GM23248 (cell line): ENCODE measurements at regions not wholly inside any gene's neighbourhood (a gene's known extent, or its start where the extent isn't known, plus 50 kb on each side); places are given as distances from the start of the nearest gene placed in this dataset.

ENCODE experiments used
- DNase-seq: peaks from one replicate; pipeline ENCODE4 v3.0.0-alpha.2; 2015
- H2AFZ ChIP-seq: fragments of 200-600 bp; sonication (generic); 2 replicates; pipeline ENCODE4 v1.6.1; 2016; ENCODE audit warnings: antibody characterized with exemption
- H3F3A ChIP-seq: fragments of 200-600 bp; sonication (generic); 2 replicates; pipeline ENCODE4 v1.6.1; 2016; ENCODE audit warnings: mild to moderate bottlenecking, antibody characterized with exemption, mixed run types; ENCODE audit not compliant: insufficient read depth
- H3K27ac ChIP-seq: fragments of 200-600 bp; sonication (generic); 2 replicates; pipeline ENCODE4 v1.5.1; 2016; ENCODE audit warnings: mild to moderate bottlenecking
- H3K27me3 ChIP-seq: fragments of 200-600 bp; sonication (generic); replicated peaks from 2 replicates; pipeline ENCODE4 v1.6.1; 2016; ENCODE audit warnings: mild to moderate bottlenecking; ENCODE audit not compliant: insufficient read depth
- H3K36me3 ChIP-seq: fragments of 200-600 bp; sonication (generic); 2 replicates; pipeline ENCODE4 v1.6.1; 2016; ENCODE audit warnings: low read depth, mild to moderate bottlenecking
- H3K4me1 ChIP-seq: fragments of 200-600 bp; sonication (generic); 2 replicates; pipeline ENCODE4 v1.6.1; 2016; ENCODE audit warnings: mild to moderate bottlenecking; ENCODE audit not compliant: insufficient read depth
- H3K4me2 ChIP-seq: fragments of 200-600 bp; sonication (generic); one replicate; pipeline ENCODE4 v1.6.1; 2016; ENCODE audit warnings: mild to moderate bottlenecking; ENCODE audit not compliant: unreplicated experiment
- H3K4me3 ChIP-seq: fragments of 200-600 bp; sonication (generic); 2 replicates; pipeline ENCODE4 v1.5.1; 2016; ENCODE audit warnings: mild to moderate bottlenecking
- H3K79me2 ChIP-seq: fragments of 200-600 bp; sonication (generic); 2 replicates; pipeline ENCODE4 v1.6.1; 2016; ENCODE audit warnings: mild to moderate bottlenecking; ENCODE audit not compliant: insufficient read depth
- H3K9ac ChIP-seq: fragments of 200-600 bp; sonication (generic); 2 replicates; pipeline ENCODE4 v1.6.1; 2016; ENCODE audit warnings: mild to moderate bottlenecking
- H3K9me2 ChIP-seq: fragments of 200-600 bp; sonication (generic); 2 replicates; pipeline ENCODE4 v1.6.1; 2016; ENCODE audit warnings: mixed run types, mild to moderate bottlenecking, moderate library complexity; ENCODE audit not compliant: insufficient read depth
- H3K9me3 ChIP-seq: fragments of 200-600 bp; sonication (generic); one replicate; pipeline ENCODE4 v1.6.1; 2017; ENCODE audit warnings: low read depth
- H4K20me1 ChIP-seq: fragments of 200-600 bp; sonication (generic); 2 replicates; pipeline ENCODE4 v1.6.0; 2016; ENCODE audit not compliant: insufficient read depth
- EZH2 ChIP-seq: fragments of 200-600 bp; sonication (generic); IDR thresholded peaks from 2 replicates; pipeline ENCODE4 v1.6.1; 2018; ENCODE audit warnings: antibody characterized with exemption, mild to moderate bottlenecking; ENCODE audit not compliant: insufficient read depth, poor library complexity, severe bottlenecking
- EZH2phosphoT487 ChIP-seq: fragments of 200-600 bp; sonication (generic); IDR thresholded peaks from 2 replicates; pipeline ENCODE4 v1.6.1; 2018; ENCODE audit warnings: antibody characterized with exemption, moderate library complexity, mild to moderate bottlenecking, low read depth; ENCODE audit not compliant: insufficient read depth
- WGBS, 2 experiments: methylation state at CpG; one replicate each; pipeline ENCODE4 v1.1.6; 2015 to 2017; ENCODE audit warnings: low lambda C conversion rate in 2 of 2, low coverage in 1 of 2; ENCODE audit errors: missing lambda C conversion rate in 2 of 2; 5-methylcytosine and 5-hydroxymethylcytosine counted together
- in situ Hi-C: fragments of 300-500 bp; cut with MboI; formaldehyde crosslinking; loops from 2 replicates; pipeline ENCODE4 v1.15.0; 2020

DNA sequence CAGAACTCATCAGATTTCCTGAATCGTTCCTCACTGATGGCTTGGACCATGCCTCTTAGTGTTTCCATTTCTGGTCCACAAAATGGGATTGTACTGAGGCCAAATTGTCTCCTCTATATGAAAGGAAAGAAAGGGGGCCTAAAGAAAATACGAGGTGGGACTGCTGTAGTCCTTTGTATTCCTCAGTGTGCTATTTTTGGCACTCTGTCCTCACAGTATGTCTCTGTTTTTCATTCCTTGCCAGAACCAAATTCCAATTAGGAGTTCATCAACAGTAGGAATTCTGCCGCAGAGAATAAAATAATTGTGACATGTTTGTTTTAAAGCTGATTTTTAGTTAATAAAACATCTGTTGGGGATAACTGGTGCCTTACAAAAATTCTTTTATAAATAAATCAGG lies 515.7 kb downstream of the SMARCA1 start:
- 0% methylated on average over 3 of the region's 3 CpGs for WGBS, 2 experiments
- no peak for DNase-seq
- in situ Hi-C loops: no loop called here

GRCh38 chrX:129006491-129006890 lies 516.8 kb downstream of the SMARCA1 start:
- no peaks in the 10 kb centered on the region for H3K4me1 ChIP-seq
- no peaks in the 10 kb centered on the region for H3K79me2 ChIP-seq
- no peak overlapping the region for H3K4me3 ChIP-seq
- no peak overlapping the region for H3K4me2 ChIP-seq
- H3K9ac ChIP-seq: no peak overlapping the region
- H3K9me3 ChIP-seq: no peaks in the 10 kb centered on the region
- H4K20me1 ChIP-seq: no peaks in the 10 kb centered on the region
- H2AFZ ChIP-seq: no peak overlapping the region
- DNase-seq: no peak
- in situ Hi-C loops: no loop called here
- H3K9me2 ChIP-seq: no peaks in the 10 kb centered on the region
- H3K27me3 ChIP-seq: no peaks in the 10 kb centered on the region
- TF ChIP-seq EZH2phosphoT487 (no peak), EZH2 (no peak)
- no peaks in the 10 kb centered on the region for H3K36me3 ChIP-seq
- no peak overlapping the region for H3K27ac ChIP-seq
- no peaks in the 10 kb centered on the region for H3F3A ChIP-seq
- WGBS, 2 experiments: 5 to 20% methylated on average over 3 to 5 of the region's 5 CpGs

More for the DNA sequence above, 515.7 kb downstream of the SMARCA1 start:
- Histone ChIP-seq H3K9me3 (no peaks in the 10 kb centered on the region), H3K9me2 (no peaks in the 10 kb centered on the region), H3K27me3 (no peaks in the 10 kb centered on the region), H2AFZ (no peak overlapping the region), H4K20me1 (no peaks in the 10 kb centered on the region), H3F3A (no peaks in the 10 kb centered on the region), H3K36me3 (no peaks in the 10 kb centered on the region), H3K9ac (no peak overlapping the region), H3K4me3 (no peak overlapping the region), H3K4me1 (no peaks in the 10 kb centered on the region), H3K4me2 (no peak overlapping the region), H3K27ac (no peak overlapping the region), H3K79me2 (no peaks in the 10 kb centered on the region)
- TF ChIP-seq EZH2phosphoT487: no peak
- no peak for TF ChIP-seq EZH2

GRCh38 chrX:129000797-129001196 lies 522.5 kb downstream of the SMARCA1 start:
- 25 to 31% methylated on average over 1 of the region's 1 CpG for WGBS, 2 experiments
- H2AFZ ChIP-seq: no peak overlapping the region
- no peak for TF ChIP-seq EZH2
- TF ChIP-seq EZH2phosphoT487: no peak
- H3K9ac ChIP-seq: no peak overlapping the region
- no peaks in the 10 kb centered on the region for H3F3A ChIP-seq
- in situ Hi-C loops: no loop called here
- no peak for DNase-seq
- no peak overlapping the region for H3K4me3 ChIP-seq
- H3K4me1 ChIP-seq: no peaks in the 10 kb centered on the region
- H3K9me2 ChIP-seq: no peaks in the 10 kb centered on the region
- H3K36me3 ChIP-seq: no peaks in the 10 kb centered on the region
- H3K27me3 ChIP-seq: no peaks in the 10 kb centered on the region
- no peak overlapping the region for H3K27ac ChIP-seq
- H3K79me2 ChIP-seq: no peaks in the 10 kb centered on the region
- H4K20me1 ChIP-seq: no peaks in the 10 kb centered on the region
- H3K9me3 ChIP-seq: no peaks in the 10 kb centered on the region
- H3K4me2 ChIP-seq: no peak overlapping the region

- Histone ChIP-seq H3K4me2 (no peak overlapping the region), H3K27me3 (no peaks in the 10 kb centered on the region), H3K4me3 (no peak overlapping the region), H3K9ac (no peak overlapping the region), H3K4me1 (no peaks in the 10 kb centered on the region), H3K79me2 (no peaks in the 10 kb centered on the region), H3K9me3 (no peaks in the 10 kb centered on the region), H3F3A (no peaks in the 10 kb centered on the region), H3K27ac (no peak overlapping the region), H3K9me2 (no peaks in the 10 kb centered on the region), H4K20me1 (no peaks in the 10 kb centered on the region), H2AFZ (no peak overlapping the region), H3K36me3 (no peaks in the 10 kb centered on the region)
- in situ Hi-C loops: no loop called here
- no peak for TF ChIP-seq EZH2phosphoT487
- no peak for TF ChIP-seq EZH2
- 4 to 8% methylated on average over 3 of the region's 3 CpGs for WGBS, 2 experiments
- DNase-seq: no peak
Measured at GRCh38 chrX:129000018-129000417, 523.3 kb downstream of the SMARCA1 start.
